ENCODE measurements at regions not wholly inside any gene's neighbourhood (a gene's known extent, or its start where the extent isn't known, plus 50 kb on each side); places are given as distances from the start of the nearest gene placed in this dataset.

DNA sequence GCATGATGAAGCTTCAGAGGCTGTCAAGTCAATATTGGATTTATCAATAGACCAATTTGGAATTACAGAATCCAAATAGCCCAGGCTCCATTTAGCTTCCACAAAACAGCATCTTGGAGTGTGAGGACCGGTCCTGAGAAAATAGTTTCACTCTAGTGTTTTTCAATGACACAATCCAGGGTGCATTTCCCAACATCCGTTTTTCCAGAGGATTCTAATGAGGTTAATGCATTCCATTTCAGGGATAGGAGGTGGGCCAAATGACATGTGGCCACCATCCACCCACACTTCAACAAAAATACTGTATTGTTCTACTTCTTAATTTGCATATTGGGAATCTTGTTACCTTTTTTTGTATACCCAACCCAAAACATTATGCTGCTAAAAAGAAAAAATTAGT, 229.8 kb upstream of the LDB2 start:
- TF ChIP-seq EZH2phosphoT487 (IDR thresholded peaks at IDR 0.05; ENCODE audit: insufficient read depth, low read depth) = no peak
- TF ChIP-seq EZH2 (IDR thresholded peaks at IDR 0.05; ENCODE audit: insufficient read depth, poor library complexity, severe bottlenecking) = no peak
